HL-60 (cell line): ENCODE measurements at regions not wholly inside any gene's neighbourhood (a gene's known extent, or its start where the extent isn't known, plus 50 kb on each side); places are given as distances from the start of the nearest gene placed in this dataset.
A peak's percentile ranks its signal among the peaks of the same experiment; 100 is the strongest.

Experiments
- DNase-seq, 2 experiments: peaks; one replicate each; pipeline ENCODE4 v3.0.0-alpha.2; 2010 to 2020; ENCODE audit warnings: low read depth in 1 of 2, low spot score in 1 of 2
- H3K27ac ChIP-seq: fragments of 250-450 bp; sonication (Bioruptor Pico); replicated peaks from 2 replicates; pipeline ENCODE4 v1.5.1; 2020; ENCODE audit warnings: mild to moderate bottlenecking, moderate library complexity
- H3K27me3 ChIP-seq: fragments of 250-450 bp; sonication (Bioruptor Pico); 2 replicates; pipeline ENCODE4 v1.5.1; 2021; ENCODE audit warnings: mild to moderate bottlenecking, moderate library complexity; ENCODE audit not compliant: insufficient read depth, poor library complexity, severe bottlenecking
- H3K4me3 ChIP-seq: replicated peaks from 2 replicates; pipeline ENCODE4 v1.5.1; 2011; ENCODE audit warnings: mild to moderate bottlenecking, control low read depth, low read length; ENCODE audit not compliant: insufficient read depth
- GABPA ChIP-seq: IDR thresholded peaks from 2 replicates; pipeline ENCODE4 v1.6.1; 2012; ENCODE audit warnings: low read depth
- POLR2AphosphoS5 ChIP-seq: IDR thresholded peaks from 2 replicates; pipeline ENCODE4 v1.6.1; 2012; ENCODE audit warnings: low read depth
- SPI1 ChIP-seq: IDR thresholded peaks from 2 replicates; pipeline ENCODE4 v1.6.1; 2012; ENCODE audit warnings: low read depth, mild to moderate bottlenecking, borderline replicate concordance
- TF ChIP-seq, protein P1 (sequence below): IDR thresholded peaks from one replicate; pipeline ENCODE4 v1.5.1; 2011; ENCODE audit warnings: low read length, control low read depth, inconsistent platforms; ENCODE audit not compliant: insufficient read depth
- TF ChIP-seq, protein P2 (sequence below): IDR thresholded peaks from 2 replicates; pipeline ENCODE4 v1.6.1; 2012; ENCODE audit warnings: low read depth; ENCODE audit not compliant: insufficient replicate concordance

DNA sequence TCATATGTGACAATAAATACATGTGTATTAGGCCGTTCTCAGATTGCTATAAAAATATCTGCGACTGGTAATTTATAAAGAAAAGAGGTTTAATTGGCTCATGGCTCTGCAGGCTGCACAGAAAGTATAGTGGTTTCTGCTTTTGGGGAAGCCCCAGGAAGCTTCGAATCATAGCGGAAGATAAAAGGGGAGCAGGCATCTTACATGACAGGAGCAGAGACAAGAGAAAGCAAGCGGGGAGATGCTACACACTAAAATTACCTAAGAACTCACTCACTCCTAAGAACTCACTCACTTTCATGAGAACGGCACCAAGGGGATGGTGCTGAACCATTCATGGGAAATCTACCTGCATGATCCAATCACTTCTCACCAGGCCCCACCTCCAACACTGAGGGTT is 284.9 kb downstream of the OTUD1 start:
- DNase-seq, result no peak
- H3K4me3 ChIP-seq, result no peak overlapping the region
- TF ChIP-seq, protein P1, sequence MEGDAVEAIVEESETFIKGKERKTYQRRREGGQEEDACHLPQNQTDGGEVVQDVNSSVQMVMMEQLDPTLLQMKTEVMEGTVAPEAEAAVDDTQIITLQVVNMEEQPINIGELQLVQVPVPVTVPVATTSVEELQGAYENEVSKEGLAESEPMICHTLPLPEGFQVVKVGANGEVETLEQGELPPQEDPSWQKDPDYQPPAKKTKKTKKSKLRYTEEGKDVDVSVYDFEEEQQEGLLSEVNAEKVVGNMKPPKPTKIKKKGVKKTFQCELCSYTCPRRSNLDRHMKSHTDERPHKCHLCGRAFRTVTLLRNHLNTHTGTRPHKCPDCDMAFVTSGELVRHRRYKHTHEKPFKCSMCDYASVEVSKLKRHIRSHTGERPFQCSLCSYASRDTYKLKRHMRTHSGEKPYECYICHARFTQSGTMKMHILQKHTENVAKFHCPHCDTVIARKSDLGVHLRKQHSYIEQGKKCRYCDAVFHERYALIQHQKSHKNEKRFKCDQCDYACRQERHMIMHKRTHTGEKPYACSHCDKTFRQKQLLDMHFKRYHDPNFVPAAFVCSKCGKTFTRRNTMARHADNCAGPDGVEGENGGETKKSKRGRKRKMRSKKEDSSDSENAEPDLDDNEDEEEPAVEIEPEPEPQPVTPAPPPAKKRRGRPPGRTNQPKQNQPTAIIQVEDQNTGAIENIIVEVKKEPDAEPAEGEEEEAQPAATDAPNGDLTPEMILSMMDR, result no peak
- no peak overlapping the region for H3K27ac ChIP-seq
- H3K27me3 ChIP-seq, result no peaks in the 10 kb centered on the region

DNA sequence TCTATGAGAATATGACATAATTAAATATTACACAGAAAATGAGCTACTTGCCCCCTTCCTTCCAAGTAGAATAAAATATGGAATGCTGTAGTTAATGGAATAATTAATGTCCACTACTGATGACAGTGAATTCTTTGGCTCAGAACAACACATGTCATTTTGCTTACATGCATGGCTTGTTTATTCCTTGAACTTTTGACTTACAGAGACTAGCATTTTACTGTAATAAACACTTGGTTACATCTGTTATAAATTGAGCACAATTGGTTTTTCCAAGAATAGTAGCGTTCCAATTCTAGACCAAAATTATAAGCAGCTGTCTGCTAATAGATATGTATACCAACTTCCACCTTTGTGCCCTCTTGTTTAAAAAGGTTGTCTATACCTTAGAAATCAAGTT is 286.7 kb downstream of the OTUD1 start:
- Histone ChIP-seq H3K4me3 (no peak overlapping the region), H3K27ac (no peak overlapping the region), H3K27me3 (no peaks in the 10 kb centered on the region)
- no peak for DNase-seq
- TF ChIP-seq, protein P2, sequence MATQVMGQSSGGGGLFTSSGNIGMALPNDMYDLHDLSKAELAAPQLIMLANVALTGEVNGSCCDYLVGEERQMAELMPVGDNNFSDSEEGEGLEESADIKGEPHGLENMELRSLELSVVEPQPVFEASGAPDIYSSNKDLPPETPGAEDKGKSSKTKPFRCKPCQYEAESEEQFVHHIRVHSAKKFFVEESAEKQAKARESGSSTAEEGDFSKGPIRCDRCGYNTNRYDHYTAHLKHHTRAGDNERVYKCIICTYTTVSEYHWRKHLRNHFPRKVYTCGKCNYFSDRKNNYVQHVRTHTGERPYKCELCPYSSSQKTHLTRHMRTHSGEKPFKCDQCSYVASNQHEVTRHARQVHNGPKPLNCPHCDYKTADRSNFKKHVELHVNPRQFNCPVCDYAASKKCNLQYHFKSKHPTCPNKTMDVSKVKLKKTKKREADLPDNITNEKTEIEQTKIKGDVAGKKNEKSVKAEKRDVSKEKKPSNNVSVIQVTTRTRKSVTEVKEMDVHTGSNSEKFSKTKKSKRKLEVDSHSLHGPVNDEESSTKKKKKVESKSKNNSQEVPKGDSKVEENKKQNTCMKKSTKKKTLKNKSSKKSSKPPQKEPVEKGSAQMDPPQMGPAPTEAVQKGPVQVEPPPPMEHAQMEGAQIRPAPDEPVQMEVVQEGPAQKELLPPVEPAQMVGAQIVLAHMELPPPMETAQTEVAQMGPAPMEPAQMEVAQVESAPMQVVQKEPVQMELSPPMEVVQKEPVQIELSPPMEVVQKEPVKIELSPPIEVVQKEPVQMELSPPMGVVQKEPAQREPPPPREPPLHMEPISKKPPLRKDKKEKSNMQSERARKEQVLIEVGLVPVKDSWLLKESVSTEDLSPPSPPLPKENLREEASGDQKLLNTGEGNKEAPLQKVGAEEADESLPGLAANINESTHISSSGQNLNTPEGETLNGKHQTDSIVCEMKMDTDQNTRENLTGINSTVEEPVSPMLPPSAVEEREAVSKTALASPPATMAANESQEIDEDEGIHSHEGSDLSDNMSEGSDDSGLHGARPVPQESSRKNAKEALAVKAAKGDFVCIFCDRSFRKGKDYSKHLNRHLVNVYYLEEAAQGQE, result no peak
- TF ChIP-seq POLR2AphosphoS5, result no peak
- TF ChIP-seq, protein P1, result no peak
- TF ChIP-seq GABPA, result no peak
- TF ChIP-seq SPI1, result no peak

DNA sequence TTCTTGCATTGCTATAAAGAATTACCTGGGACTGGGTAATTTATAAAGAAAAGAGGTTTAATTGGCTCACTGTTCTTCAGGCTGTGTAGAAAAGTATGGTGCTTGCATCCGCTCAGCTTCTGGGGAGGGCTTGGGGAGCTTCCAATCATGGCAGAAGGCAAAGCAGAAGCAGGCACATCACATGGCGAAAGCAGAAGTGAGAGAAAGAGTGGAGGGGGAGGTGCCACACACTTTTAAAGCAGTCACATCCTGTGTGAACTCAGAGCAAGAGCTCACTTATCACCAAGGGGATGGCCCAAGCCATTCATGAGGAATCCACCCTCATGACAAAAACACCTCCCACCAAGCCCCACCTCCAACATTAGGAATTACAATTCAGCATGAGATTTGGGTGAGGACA is 303.5 kb downstream of the OTUD1 start:
- Histone ChIP-seq H3K27ac (no peak overlapping the region), H3K27me3 (no peaks in the 10 kb centered on the region), H3K4me3 (no peak overlapping the region)
- TF ChIP-seq SPI1 (peak; percentile 72), GABPA (no peak), POLR2AphosphoS5 (no peak)
- TF ChIP-seq, protein P1, result no peak
- TF ChIP-seq, protein P2, result no peak
- DNase-seq, result peak; percentile 7 to 51

DNA sequence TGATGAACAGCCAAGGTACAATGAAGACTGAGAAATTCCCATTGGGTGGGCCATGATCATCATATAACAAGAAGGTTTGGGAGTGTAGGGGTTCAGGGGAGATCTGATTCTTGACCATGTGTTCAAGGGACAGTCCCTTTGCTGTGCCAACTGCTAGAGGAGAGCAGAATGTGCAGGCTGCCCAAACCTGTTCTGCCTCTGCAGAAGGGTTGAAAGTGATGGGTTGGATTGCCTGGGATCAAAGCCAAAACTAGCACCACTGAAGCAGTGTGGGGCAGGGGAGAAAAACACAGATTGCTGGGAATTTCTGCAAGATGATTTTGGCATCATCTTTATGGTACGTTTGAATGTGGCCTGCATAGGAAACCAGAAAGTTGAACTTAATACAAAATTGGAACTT is 303.9 kb downstream of the OTUD1 start:
- H3K27ac ChIP-seq, result no peak overlapping the region
- no peak overlapping the region for H3K4me3 ChIP-seq
- no peak for DNase-seq
- no peaks in the 10 kb centered on the region for H3K27me3 ChIP-seq
- TF ChIP-seq GABPA, result no peak
- no peak for TF ChIP-seq SPI1
- TF ChIP-seq, protein P2, result no peak
- TF ChIP-seq POLR2AphosphoS5, result no peak
- TF ChIP-seq, protein P1, result no peak
